GM12874 (cell line): ENCODE measurements at regions not wholly inside any gene's neighbourhood (a gene's known extent, or its start where the extent isn't known, plus 50 kb on each side); places are given as distances from the start of the nearest gene placed in this dataset.

Experiments
- TF ChIP-seq, protein P1 (sequence below): IDR thresholded peaks from 2 replicates; pipeline ENCODE4 v1.5.1; 2011; ENCODE audit warnings: low read depth, mild to moderate bottlenecking, control low read depth, low read length, moderate library complexity; ENCODE audit not compliant: insufficient read depth

DNA sequence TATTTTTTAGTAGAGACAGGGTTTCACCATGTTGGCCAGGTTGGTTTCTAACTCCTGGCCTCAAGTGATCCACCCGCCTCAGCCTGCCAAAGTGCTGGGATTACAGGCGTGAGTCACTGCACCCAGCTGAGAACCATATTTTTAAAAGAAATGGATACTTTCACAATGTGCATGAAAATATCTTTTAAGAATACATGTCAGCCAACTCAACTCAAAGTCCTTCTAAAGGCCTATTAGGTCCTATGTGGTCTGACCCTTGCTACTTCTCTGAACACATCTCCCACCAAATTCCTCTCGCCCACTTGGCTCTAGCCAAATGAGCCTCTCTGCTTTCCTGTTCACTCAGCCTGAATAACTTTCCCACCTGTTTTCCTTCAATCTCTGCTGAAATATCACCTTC, 119.6 kb downstream of the MTX2 start:
- TF ChIP-seq, protein P1, sequence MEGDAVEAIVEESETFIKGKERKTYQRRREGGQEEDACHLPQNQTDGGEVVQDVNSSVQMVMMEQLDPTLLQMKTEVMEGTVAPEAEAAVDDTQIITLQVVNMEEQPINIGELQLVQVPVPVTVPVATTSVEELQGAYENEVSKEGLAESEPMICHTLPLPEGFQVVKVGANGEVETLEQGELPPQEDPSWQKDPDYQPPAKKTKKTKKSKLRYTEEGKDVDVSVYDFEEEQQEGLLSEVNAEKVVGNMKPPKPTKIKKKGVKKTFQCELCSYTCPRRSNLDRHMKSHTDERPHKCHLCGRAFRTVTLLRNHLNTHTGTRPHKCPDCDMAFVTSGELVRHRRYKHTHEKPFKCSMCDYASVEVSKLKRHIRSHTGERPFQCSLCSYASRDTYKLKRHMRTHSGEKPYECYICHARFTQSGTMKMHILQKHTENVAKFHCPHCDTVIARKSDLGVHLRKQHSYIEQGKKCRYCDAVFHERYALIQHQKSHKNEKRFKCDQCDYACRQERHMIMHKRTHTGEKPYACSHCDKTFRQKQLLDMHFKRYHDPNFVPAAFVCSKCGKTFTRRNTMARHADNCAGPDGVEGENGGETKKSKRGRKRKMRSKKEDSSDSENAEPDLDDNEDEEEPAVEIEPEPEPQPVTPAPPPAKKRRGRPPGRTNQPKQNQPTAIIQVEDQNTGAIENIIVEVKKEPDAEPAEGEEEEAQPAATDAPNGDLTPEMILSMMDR, result no peak

DNA sequence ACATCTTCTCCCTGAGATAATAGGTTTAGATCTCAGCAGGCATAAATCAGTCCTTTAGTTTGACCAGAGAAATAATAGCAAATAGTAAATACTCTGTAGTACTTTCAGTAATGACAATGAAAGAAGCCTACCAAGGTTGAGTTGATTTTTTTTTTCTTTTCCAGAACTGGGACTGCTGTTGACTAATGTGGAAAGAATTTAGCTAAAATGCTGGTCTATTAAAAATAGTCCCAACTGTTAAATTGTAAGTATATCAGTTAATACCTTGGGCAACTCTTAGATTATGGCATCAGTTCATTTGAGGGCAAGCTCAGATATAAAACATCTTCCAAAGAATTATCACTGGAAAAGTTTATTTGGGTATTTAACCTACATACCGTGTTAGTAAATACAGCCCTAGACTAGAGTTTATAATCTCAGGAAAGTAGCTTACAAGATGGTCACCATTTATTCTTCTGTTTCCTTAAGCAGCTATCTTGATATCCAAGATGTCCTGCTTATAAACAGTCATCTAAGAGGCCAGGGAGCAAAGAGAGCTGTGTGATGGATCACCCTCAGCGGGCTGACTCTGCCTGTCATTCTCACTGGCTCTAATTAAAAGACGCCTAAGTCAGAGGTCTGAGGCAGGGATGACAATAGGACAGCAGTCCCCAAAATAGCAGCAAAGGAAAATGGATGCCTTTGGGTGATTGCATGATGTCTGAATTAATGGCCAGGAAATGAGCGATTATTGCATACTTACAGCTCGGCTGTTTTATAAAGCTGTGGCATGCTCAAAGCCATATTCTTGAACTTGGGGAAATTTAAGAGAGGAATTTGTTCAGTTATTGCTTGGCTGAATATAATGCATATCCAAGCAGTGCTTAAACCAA, 121.3 kb downstream of the MTX2 start:
- TF ChIP-seq, protein P1, result no peak

DNA sequence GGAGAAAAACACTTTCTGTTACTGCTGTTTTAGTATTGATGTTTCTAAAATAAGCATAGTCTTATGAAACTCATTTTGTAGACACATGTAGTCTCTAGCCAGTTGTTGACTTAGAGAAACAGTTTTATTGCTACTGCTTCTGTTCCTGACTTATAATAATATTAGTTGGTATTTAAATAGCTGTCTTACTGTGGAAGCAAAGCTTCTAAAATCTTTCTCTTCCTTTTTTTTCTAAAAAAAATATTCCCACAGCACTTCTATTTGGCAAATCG, 121.8 kb downstream of the MTX2 start:
- TF ChIP-seq, protein P1, result no peak

DNA sequence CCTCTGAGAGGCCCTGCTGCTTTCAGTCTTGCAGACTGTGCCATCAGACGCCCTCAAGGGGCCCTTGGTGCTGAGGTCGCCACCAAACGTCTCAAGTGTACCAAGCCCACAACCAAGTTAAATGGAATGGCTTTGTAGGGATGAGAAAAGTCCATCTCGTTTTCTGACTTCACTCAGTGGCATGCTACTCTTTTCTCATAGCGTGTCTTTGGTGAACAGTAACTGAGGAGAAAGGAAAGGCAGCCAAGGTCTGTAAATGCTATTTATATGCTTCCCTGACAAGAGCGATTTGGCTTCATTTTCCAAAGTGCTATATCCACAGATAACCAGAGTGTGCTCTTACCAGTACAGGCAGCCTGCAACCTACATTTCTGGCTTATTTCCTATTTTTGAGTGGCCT, 123.0 kb downstream of the MTX2 start:
- TF ChIP-seq, protein P1, result no peak

DNA sequence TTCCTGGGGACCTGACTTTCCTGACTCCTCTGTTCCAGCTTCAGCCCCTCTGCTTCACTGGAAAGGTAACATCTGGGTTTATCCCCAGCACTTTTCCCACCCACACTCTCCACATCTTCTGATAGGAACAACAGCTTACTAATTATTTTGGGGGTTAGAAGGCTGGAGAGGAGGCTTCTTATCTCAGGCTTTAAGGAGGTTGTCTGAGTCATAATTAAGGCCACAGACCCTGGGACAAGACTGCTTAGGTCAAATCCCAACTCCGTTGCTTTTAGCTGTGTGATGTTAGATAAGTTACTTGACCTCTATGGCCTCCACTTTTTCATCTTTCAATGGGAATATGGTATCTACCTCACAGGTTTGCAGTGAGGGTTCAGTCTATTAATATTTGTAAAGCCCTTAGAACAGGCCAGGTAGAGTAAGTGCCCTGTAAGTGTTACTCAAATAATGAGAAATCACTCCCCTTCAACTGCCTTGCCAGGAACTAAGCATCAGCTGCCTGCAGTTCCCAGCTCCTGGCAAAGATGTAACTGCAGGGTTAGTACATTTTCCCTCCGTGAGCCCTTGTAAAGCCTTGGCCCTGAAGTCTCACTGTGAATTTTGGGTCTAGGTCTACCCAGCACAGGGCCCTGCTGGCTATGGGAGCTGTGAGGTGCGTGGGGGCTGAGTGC, 123.6 kb downstream of the MTX2 start:
- TF ChIP-seq, protein P1, result no peak

DNA sequence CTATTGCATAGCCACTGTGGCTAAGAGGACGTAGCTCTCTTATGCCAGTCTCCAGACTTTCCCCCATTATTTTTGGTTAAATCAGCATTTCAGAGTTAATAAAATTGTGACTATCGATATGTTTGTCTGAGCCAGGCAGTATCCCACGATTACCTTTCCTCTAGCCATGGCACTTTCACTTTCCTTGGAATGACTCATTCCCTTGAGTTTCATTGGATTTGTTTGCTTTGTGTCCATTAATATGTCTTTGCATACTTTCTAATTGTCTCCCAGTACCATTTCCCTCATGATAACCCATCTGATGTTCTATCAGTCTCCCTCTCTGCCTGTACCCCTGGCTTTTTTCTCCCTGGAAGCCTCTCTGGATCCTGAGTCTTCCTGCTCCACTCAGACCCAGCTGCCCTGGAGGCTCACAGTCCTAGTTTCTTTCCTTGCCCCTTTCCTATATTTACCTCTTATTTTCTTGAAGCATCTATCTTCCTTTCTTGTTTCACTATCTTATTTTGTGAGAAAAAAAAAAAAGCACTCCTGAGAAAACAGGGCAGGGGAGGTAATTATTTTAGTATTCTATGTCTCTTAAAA, 126.1 kb downstream of the MTX2 start:
- TF ChIP-seq, protein P1, result no peak

DNA sequence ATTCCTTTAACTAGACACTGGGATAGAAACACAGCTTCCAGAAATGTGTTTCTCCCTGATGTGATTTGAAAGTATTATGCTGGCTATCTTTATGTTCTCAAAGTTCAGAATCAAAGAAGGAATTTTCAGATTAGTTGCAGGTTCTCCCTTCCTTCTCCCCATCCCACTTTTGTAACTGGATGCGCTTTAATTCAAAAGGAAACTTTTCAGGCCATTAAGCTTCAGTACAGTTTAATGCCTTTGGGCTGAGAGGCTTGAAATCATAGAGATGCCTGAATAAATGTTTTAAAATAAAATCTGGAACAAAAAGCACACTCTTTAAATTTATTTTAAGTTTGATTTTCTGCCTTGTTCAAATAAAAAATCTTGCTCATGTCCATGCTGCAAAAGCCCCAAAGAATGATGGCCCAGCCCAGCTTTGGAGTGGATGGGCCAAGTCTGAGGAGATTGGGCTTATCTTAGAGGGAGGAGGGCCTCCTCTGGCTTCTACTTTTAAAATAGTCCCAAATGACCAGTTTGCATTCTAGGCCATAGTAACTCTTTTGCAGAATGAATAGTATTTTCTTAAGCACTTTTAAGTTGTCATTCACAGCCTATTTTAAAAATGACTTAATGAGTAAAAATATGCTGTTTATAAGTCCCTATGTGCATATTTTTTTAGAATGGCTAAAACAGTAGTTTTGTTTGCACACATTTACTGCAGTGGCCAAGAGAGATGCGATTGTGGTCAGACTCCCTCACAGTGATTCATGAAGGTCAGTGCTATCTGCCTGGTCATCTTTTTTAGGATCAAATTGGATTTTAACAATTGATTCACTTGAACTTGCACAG, 129.2 kb downstream of the MTX2 start:
- TF ChIP-seq, protein P1, result no peak
